Hepatocyte (in vitro differentiated cells): ENCODE measurements at regions not wholly inside any gene's neighbourhood (a gene's known extent, or its start where the extent isn't known, plus 50 kb on each side); places are given as distances from the start of the nearest gene placed in this dataset.

Experiments
- DNase-seq: peaks from one replicate; pipeline ENCODE4 v3.0.0-alpha.2; 2016; ENCODE audit warnings: low spot score
- H2AFZ ChIP-seq: fragments of 200-600 bp; sonication (generic); 2 replicates; pipeline ENCODE4 v1.6.0; 2016; ENCODE audit warnings: antibody characterized with exemption, mild to moderate bottlenecking
- H3K27ac ChIP-seq: fragments of 200-600 bp; sonication (generic); 2 replicates; pipeline ENCODE4 v1.5.1; 2016; ENCODE audit warnings: mild to moderate bottlenecking
- H3K27me3 ChIP-seq: fragments of 200-600 bp; sonication (generic); 2 replicates; pipeline ENCODE4 v1.6.1; 2016
- H3K36me3 ChIP-seq: fragments of 200-600 bp; sonication (generic); replicated peaks from 2 replicates; pipeline ENCODE4 v1.5.1; 2016; ENCODE audit warnings: low read depth; ENCODE audit not compliant: insufficient read depth
- H3K4me1 ChIP-seq: fragments of 200-600 bp; sonication (generic); 2 replicates; pipeline ENCODE4 v1.5.1; 2016; ENCODE audit warnings: mild to moderate bottlenecking, moderate library complexity; ENCODE audit not compliant: insufficient read depth
- H3K4me2 ChIP-seq: fragments of 200-600 bp; sonication (generic); 2 replicates; pipeline ENCODE4 v1.6.0; 2016
- H3K4me3 ChIP-seq: fragments of 200-600 bp; sonication (generic); 2 replicates; pipeline ENCODE4 v1.5.1; 2016; ENCODE audit warnings: mild to moderate bottlenecking
- H3K79me2 ChIP-seq: fragments of 200-600 bp; sonication (generic); 2 replicates; pipeline ENCODE4 v1.6.0; 2017; ENCODE audit warnings: mild to moderate bottlenecking
- H3K9me2 ChIP-seq: fragments of 200-600 bp; sonication (generic); replicated peaks from 2 replicates; pipeline ENCODE4 v1.6.0; 2017; ENCODE audit warnings: mild to moderate bottlenecking; ENCODE audit not compliant: insufficient read depth
- H3K9me3 ChIP-seq: fragments of 200-600 bp; sonication (generic); 2 replicates; pipeline ENCODE4 v1.5.1; 2016; ENCODE audit warnings: low read depth, mild to moderate bottlenecking
- H4K20me1 ChIP-seq: fragments of 200-600 bp; sonication (generic); 2 replicates; pipeline ENCODE4 v1.6.0; 2016; ENCODE audit warnings: mild to moderate bottlenecking; ENCODE audit not compliant: insufficient read depth, poor library complexity, severe bottlenecking
- EZH2 ChIP-seq: fragments of 200-600 bp; sonication (generic); IDR thresholded peaks from 2 replicates; pipeline ENCODE4 v1.6.1; 2016; ENCODE audit warnings: antibody characterized with exemption, mild to moderate bottlenecking, borderline replicate concordance
- EZH2phosphoT487 ChIP-seq: fragments of 200-600 bp; sonication (generic); IDR thresholded peaks from one replicate; pipeline ENCODE4 v1.6.1; 2018; ENCODE audit warnings: antibody characterized with exemption, mild to moderate bottlenecking, low read depth, moderate library complexity; ENCODE audit not compliant: unreplicated experiment, severe bottlenecking
- WGBS: methylation state at CpG from one replicate; pipeline ENCODE4 v1.1.6; 2016; ENCODE audit warnings: low lambda C conversion rate; ENCODE audit errors: missing lambda C conversion rate; 5-methylcytosine and 5-hydroxymethylcytosine counted together
- TF ChIP-seq, protein P1 (sequence below): fragments of 200-600 bp; sonication (generic); IDR thresholded peaks from 2 replicates; pipeline ENCODE4 v1.5.1; 2016; ENCODE audit warnings: antibody characterized with exemption, mild to moderate bottlenecking; ENCODE audit not compliant: poor library complexity

DNA sequence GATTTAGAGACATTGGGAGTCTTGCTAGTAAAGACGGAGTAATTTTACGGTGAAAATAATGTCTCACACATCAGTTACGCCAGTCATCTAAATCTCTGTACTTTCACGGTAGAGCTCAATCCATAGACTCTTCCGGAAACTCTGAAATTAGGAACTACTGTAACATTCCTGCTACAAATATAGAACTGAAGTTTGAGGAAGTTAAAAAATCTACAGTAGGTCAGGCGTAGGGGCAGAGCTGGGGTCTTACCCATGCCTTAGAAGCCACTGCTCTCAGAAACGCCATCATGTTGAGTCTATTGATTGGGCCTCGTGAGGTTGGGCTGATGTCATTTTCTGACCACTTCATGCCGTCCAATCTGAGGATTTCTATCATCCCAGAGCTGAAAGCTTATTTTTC, 1029.8 kb upstream of the TMEM132C start:
- no peaks in the 10 kb centered on the region for H4K20me1 ChIP-seq
- H2AFZ ChIP-seq, result no peak overlapping the region
- H3K9me3 ChIP-seq, result no peaks in the 10 kb centered on the region
- no peak overlapping the region for H3K27ac ChIP-seq
- H3K9me2 ChIP-seq, result no peaks in the 10 kb centered on the region
- no peak overlapping the region for H3K4me2 ChIP-seq
- no peaks in the 10 kb centered on the region for H3K27me3 ChIP-seq
- no peaks in the 10 kb centered on the region for H3K36me3 ChIP-seq
- H3K4me3 ChIP-seq, result no peak overlapping the region
- TF ChIP-seq EZH2, result no peak
- TF ChIP-seq, protein P1, sequence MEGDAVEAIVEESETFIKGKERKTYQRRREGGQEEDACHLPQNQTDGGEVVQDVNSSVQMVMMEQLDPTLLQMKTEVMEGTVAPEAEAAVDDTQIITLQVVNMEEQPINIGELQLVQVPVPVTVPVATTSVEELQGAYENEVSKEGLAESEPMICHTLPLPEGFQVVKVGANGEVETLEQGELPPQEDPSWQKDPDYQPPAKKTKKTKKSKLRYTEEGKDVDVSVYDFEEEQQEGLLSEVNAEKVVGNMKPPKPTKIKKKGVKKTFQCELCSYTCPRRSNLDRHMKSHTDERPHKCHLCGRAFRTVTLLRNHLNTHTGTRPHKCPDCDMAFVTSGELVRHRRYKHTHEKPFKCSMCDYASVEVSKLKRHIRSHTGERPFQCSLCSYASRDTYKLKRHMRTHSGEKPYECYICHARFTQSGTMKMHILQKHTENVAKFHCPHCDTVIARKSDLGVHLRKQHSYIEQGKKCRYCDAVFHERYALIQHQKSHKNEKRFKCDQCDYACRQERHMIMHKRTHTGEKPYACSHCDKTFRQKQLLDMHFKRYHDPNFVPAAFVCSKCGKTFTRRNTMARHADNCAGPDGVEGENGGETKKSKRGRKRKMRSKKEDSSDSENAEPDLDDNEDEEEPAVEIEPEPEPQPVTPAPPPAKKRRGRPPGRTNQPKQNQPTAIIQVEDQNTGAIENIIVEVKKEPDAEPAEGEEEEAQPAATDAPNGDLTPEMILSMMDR, result no peak
- no peak for TF ChIP-seq EZH2phosphoT487
- DNase-seq, result no peak
- 93% methylated on average over 9 of the region's 9 CpGs for WGBS
- no peaks in the 10 kb centered on the region for H3K79me2 ChIP-seq
- H3K4me1 ChIP-seq, result no peaks in the 10 kb centered on the region

DNA sequence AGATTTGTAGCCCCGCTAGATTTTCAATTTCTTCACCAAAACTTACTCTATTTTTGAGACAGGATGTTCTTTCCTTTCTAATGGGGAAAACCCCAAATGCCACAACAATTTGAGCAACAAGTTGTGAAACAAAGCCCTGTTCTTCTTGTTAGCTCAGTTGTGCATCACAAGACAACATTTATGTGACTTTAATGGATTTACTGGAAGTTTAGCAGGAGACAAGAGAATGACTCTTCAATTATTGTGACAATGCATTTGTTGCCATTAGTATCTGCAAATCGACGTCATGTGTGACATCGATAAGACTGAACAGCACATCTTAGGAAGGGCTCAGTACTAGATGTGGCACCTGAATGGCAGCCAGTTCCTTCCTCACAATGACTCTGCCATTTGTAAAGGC, 1028.9 kb upstream of the TMEM132C start:
- Histone ChIP-seq H3K27me3 (no peaks in the 10 kb centered on the region), H3K79me2 (no peaks in the 10 kb centered on the region), H4K20me1 (no peaks in the 10 kb centered on the region), H3K36me3 (no peaks in the 10 kb centered on the region), H3K9me3 (no peaks in the 10 kb centered on the region), H3K27ac (no peak overlapping the region), H3K9me2 (no peaks in the 10 kb centered on the region), H2AFZ (no peak overlapping the region), H3K4me2 (no peak overlapping the region), H3K4me3 (no peak overlapping the region), H3K4me1 (no peaks in the 10 kb centered on the region)
- TF ChIP-seq EZH2phosphoT487 (no peak), EZH2 (no peak)
- TF ChIP-seq, protein P1, result no peak
- 99% methylated on average over 4 of the region's 4 CpGs for WGBS
- DNase-seq, result no peak

GRCh38 chr12:127239781-127240180, 1027.2 kb upstream of the TMEM132C start:
- DNase-seq, result no peak
- H3K79me2 ChIP-seq, result no peaks in the 10 kb centered on the region
- H3K27me3 ChIP-seq, result no peaks in the 10 kb centered on the region
- no peak overlapping the region for H3K4me3 ChIP-seq
- WGBS, result 90% methylated on average over 6 of the region's 6 CpGs
- no peak overlapping the region for H2AFZ ChIP-seq
- TF ChIP-seq EZH2phosphoT487, result no peak
- TF ChIP-seq, protein P1, result no peak
- TF ChIP-seq EZH2, result no peak
- no peaks in the 10 kb centered on the region for H3K36me3 ChIP-seq
- no peak overlapping the region for H3K4me2 ChIP-seq
- H3K4me1 ChIP-seq, result no peaks in the 10 kb centered on the region
- H3K27ac ChIP-seq, result no peak overlapping the region
- H3K9me3 ChIP-seq, result no peaks in the 10 kb centered on the region
- H4K20me1 ChIP-seq, result no peaks in the 10 kb centered on the region
- H3K9me2 ChIP-seq, result no peaks in the 10 kb centered on the region
